Upper lobe of right lung (tissue), 1 donor: ENCODE measurements at regions not wholly inside any gene's neighbourhood (a gene's known extent, or its start where the extent isn't known, plus 50 kb on each side); places are given as distances from the start of the nearest gene placed in this dataset.

ENCODE experiments used
- ATAC-seq: fragments of 200-7000 bp; cut with Tn5 transposase; one replicate; pipeline ENCODE4 v1.9.1; 2020; ENCODE audit warnings: mild to moderate bottlenecking, moderate library complexity
- DNase-seq: peaks from one replicate; pipeline ENCODE4 v3.0.0-alpha.2; 2020
- H3K27ac ChIP-seq: fragments of 200-600 bp; one replicate; pipeline ENCODE4 v1.8.0; 2022
- H3K27me3 ChIP-seq: fragments of 200-600 bp; one replicate; pipeline ENCODE4 v1.8.0; 2022; ENCODE audit warnings: mild to moderate bottlenecking
- H3K36me3 ChIP-seq: fragments of 200-600 bp; one replicate; pipeline ENCODE4 v1.8.0; 2022
- H3K4me1 ChIP-seq: fragments of 200-600 bp; one replicate; pipeline ENCODE4 v1.8.0; 2022
- H3K4me3 ChIP-seq: fragments of 200-600 bp; one replicate; pipeline ENCODE4 v1.8.0; 2022; ENCODE audit warnings: mild to moderate bottlenecking
- H3K9me3 ChIP-seq: fragments of 200-600 bp; one replicate; pipeline ENCODE4 v1.8.0; 2022
- CTCF ChIP-seq: fragments of 200-600 bp; IDR thresholded peaks from one replicate; pipeline ENCODE4 v1.8.0; 2022; ENCODE audit warnings: antibody characterized with exemption
- intact Hi-C: fragments of 100-400 bp; cut with DNase I; formaldehyde crosslinking; loops from one replicate; pipeline ENCODE4 v1.11.0; 2022
- donor health status: DM: no; HTN: yes; CAD: no; lungs with severe emphysema.

- ATAC-seq (no peak), DNase-seq (no peak)
- Histone ChIP-seq H3K9me3 (no peaks in the 10 kb centered on the region), H3K27me3 (no peaks in the 10 kb centered on the region), H3K27ac (no peak overlapping the region), H3K4me3 (no peak overlapping the region), H3K36me3 (no peaks in the 10 kb centered on the region), H3K4me1 (no peaks in the 10 kb centered on the region)
- intact Hi-C loops = no loop called here
- TF ChIP-seq CTCF = no peak
Measured at GRCh38 chr16:51427085-51427484, 276.0 kb upstream of the SALL1 start.

- intact Hi-C loops = no loop called here
- no peak for TF ChIP-seq CTCF
Measured at GRCh38 chr16:51426276-51426675, 275.2 kb upstream of the SALL1 start.

GRCh38 chr16:51420247-51420646, 269.2 kb upstream of the SALL1 start:
- H3K27me3 ChIP-seq = no peaks in the 10 kb centered on the region
- no peaks in the 10 kb centered on the region for H3K36me3 ChIP-seq
- H3K4me1 ChIP-seq = no peaks in the 10 kb centered on the region
- no peaks in the 10 kb centered on the region for H3K9me3 ChIP-seq
- no peak for ATAC-seq
- no peak overlapping the region for H3K4me3 ChIP-seq
- no peak overlapping the region for H3K27ac ChIP-seq
- no peak for DNase-seq
- intact Hi-C loops = no loop called here
- no peak for TF ChIP-seq CTCF

More at GRCh38 chr16:51426276-51426675, 275.2 kb upstream of the SALL1 start:
- Histone ChIP-seq H3K9me3 (no peaks in the 10 kb centered on the region), H3K27me3 (no peaks in the 10 kb centered on the region), H3K4me3 (no peak overlapping the region), H3K36me3 (no peaks in the 10 kb centered on the region), H3K27ac (no peak overlapping the region), H3K4me1 (no peaks in the 10 kb centered on the region)
- DNase-seq = no peak
- no peak for ATAC-seq

GRCh38 chr16:51419768-51420167, 268.7 kb upstream of the SALL1 start:
- DNase-seq (no peak), ATAC-seq (no peak)
- Histone ChIP-seq H3K27me3 (no peaks in the 10 kb centered on the region), H3K9me3 (no peaks in the 10 kb centered on the region), H3K4me1 (no peaks in the 10 kb centered on the region), H3K27ac (no peak overlapping the region), H3K4me3 (no peak overlapping the region), H3K36me3 (no peaks in the 10 kb centered on the region)
- intact Hi-C loops = no loop called here
- no peak for TF ChIP-seq CTCF

GRCh38 chr16:51418258-51418657, 267.2 kb upstream of the SALL1 start:
- TF ChIP-seq CTCF = no peak
- intact Hi-C loops = no loop called here

GRCh38 chr16:51416926-51417325, 265.9 kb upstream of the SALL1 start:
- no peaks in the 10 kb centered on the region for H3K4me1 ChIP-seq
- no peak for TF ChIP-seq CTCF
- DNase-seq (no peak), ATAC-seq (no peak)
- no peak overlapping the region for H3K4me3 ChIP-seq
- H3K9me3 ChIP-seq = no peaks in the 10 kb centered on the region
- intact Hi-C loops = no loop called here
- no peaks in the 10 kb centered on the region for H3K27me3 ChIP-seq
- H3K27ac ChIP-seq = no peak overlapping the region
- H3K36me3 ChIP-seq = no peaks in the 10 kb centered on the region

More at GRCh38 chr16:51418258-51418657, 267.2 kb upstream of the SALL1 start:
- Histone ChIP-seq H3K36me3 (no peaks in the 10 kb centered on the region), H3K9me3 (no peaks in the 10 kb centered on the region), H3K4me3 (no peak overlapping the region), H3K27me3 (no peaks in the 10 kb centered on the region), H3K4me1 (no peaks in the 10 kb centered on the region), H3K27ac (no peak overlapping the region)
- ATAC-seq (no peak), DNase-seq (no peak)
